ENCODE measurements at regions not wholly inside any gene's neighbourhood (a gene's known extent, or its start where the extent isn't known, plus 50 kb on each side); places are given as distances from the start of the nearest gene placed in this dataset.

DNA sequence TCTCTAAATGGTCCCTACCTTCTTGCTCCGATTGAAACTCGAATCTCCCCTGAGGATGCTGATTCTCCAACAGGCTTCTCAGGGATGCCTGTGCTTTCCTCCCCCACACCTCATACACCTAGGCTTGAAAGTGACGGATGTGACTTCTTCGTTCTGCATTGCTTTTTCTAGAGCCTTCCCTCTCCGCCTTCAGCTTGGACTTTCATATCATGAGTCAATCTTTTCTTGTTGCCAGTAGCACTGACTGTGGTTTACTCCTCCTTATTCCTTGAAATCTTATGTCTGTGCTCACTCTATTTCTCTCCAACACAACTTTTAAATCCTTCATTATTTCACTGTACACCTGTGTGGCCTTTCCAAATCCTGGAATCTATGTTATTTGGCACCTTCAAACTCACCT, 451.4 kb downstream of the TMX3 start:
- H3K27ac Mint-ChIP-seq (ENCODE audit: unreplicated experiment): no peak overlapping the region

DNA sequence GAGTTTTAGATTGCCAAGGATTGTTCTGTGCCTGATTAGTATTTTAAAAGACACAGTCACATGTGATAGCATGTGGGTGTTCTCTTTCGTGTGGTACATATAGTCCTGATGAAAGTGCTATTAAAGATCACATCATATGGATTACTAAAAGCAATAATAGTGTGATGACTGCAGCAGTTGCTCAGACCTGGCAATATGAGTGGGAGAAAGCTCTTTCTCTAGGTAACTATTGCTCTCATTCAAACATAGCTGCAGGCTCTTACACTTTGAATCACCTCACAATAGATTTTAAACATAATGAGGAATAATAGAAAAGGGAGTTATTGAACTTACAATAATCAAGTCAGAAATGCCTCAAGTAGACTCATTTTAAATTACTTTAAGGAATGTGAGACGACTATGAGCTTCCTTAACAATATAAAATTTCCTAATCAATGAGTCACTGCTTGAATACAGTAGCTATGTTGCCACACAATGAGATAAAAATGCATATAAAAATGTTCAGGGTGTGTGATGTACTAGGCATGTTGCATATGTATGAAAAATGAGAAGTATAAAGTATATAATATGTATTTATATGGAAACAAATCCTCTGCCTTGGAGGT, 452.1 kb downstream of the TMX3 start:
- Mint-ChIP-seq H3K4me1 (ENCODE audit: unreplicated experiment) (no peaks in the 10 kb centered on the region), H3K27me3 (ENCODE audit: unreplicated experiment) (no peaks in the 10 kb centered on the region), H3K4me3 (ENCODE audit: unreplicated experiment) (no peak overlapping the region), H3K36me3 (ENCODE audit: low read depth, unreplicated experiment) (no peaks in the 10 kb centered on the region), H3K9me3 (ENCODE audit: unreplicated experiment) (no peaks in the 10 kb centered on the region), H3K27ac (ENCODE audit: unreplicated experiment) (no peak overlapping the region)
- DNase-seq (ENCODE audit: low spot score): no peak
- TF ChIP-seq, protein P1, sequence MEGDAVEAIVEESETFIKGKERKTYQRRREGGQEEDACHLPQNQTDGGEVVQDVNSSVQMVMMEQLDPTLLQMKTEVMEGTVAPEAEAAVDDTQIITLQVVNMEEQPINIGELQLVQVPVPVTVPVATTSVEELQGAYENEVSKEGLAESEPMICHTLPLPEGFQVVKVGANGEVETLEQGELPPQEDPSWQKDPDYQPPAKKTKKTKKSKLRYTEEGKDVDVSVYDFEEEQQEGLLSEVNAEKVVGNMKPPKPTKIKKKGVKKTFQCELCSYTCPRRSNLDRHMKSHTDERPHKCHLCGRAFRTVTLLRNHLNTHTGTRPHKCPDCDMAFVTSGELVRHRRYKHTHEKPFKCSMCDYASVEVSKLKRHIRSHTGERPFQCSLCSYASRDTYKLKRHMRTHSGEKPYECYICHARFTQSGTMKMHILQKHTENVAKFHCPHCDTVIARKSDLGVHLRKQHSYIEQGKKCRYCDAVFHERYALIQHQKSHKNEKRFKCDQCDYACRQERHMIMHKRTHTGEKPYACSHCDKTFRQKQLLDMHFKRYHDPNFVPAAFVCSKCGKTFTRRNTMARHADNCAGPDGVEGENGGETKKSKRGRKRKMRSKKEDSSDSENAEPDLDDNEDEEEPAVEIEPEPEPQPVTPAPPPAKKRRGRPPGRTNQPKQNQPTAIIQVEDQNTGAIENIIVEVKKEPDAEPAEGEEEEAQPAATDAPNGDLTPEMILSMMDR (IDR thresholded peaks at IDR 0.05; ENCODE audit: unreplicated experiment): no peak

More for the DNA sequence above, 451.4 kb downstream of the TMX3 start:
- no peaks in the 10 kb centered on the region for H3K36me3 Mint-ChIP-seq (ENCODE audit: low read depth, unreplicated experiment)
- TF ChIP-seq, protein P1 (IDR thresholded peaks at IDR 0.05; ENCODE audit: unreplicated experiment): no peak
- H3K9me3 Mint-ChIP-seq (ENCODE audit: unreplicated experiment): no peaks in the 10 kb centered on the region
- no peak overlapping the region for H3K4me3 Mint-ChIP-seq (ENCODE audit: unreplicated experiment)
- H3K4me1 Mint-ChIP-seq (ENCODE audit: unreplicated experiment): no peaks in the 10 kb centered on the region
- DNase-seq (ENCODE audit: low spot score): no peak
- H3K27me3 Mint-ChIP-seq (ENCODE audit: unreplicated experiment): no peaks in the 10 kb centered on the region

DNA sequence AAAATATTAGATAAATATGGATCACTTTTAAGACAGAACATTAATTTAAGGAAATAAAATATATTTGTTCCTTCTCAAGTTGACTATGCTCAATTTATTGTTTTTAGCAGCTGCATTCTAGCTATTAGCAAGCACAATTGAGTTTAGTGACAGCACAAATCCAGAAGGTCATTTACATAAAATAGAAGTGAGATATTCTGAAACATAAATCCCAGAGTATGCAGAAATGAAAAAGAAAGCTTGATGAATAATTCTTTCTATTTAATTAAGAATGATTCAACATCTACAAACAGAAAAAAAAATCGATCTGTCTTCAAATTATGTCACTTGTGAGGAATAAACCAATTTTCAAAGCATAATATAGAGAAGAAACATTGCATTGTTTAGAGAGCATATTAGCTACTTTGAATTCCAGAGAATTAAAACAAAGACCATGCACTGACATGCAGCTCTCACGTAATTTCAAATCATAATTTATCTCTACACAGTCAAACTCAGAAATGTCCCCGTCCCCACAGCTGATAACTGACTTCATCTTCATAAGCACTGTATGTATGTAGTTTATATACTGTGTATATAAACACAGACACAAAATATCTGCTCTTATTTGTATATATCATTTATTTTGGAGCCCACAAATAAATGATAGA, 458.4 kb downstream of the TMX3 start:
- Mint-ChIP-seq H3K27ac (ENCODE audit: unreplicated experiment) (no peak overlapping the region), H3K36me3 (ENCODE audit: low read depth, unreplicated experiment) (no peaks in the 10 kb centered on the region), H3K4me1 (ENCODE audit: unreplicated experiment) (no peaks in the 10 kb centered on the region), H3K9me3 (ENCODE audit: unreplicated experiment) (no peaks in the 10 kb centered on the region), H3K4me3 (ENCODE audit: unreplicated experiment) (no peak overlapping the region), H3K27me3 (ENCODE audit: unreplicated experiment) (no peaks in the 10 kb centered on the region)
- DNase-seq (ENCODE audit: low spot score): no peak
- TF ChIP-seq, protein P1 (IDR thresholded peaks at IDR 0.05; ENCODE audit: unreplicated experiment): no peak

DNA sequence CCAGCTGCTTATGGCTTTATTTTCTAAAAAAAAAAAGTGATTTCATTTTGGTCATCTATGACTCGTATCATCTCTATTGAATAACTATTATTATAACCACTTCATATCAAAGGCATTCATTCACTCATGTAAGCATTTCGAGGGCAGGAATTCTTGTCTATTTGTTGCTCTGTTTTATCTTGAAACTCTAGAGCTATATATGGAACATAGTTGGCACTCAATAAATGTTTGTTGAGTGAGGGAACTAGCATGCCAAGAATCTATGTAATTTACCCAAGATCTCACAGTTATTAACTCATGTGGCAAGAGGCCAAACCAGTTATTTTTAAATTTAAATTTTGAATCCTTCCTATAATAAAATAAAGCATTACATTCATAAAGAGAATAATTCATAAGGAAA, 470.1 kb downstream of the TMX3 start:
- Mint-ChIP-seq H3K27me3 (ENCODE audit: unreplicated experiment) (no peaks in the 10 kb centered on the region), H3K4me3 (ENCODE audit: unreplicated experiment) (no peak overlapping the region), H3K4me1 (ENCODE audit: unreplicated experiment) (no peaks in the 10 kb centered on the region), H3K27ac (ENCODE audit: unreplicated experiment) (no peak overlapping the region), H3K36me3 (ENCODE audit: low read depth, unreplicated experiment) (no peaks in the 10 kb centered on the region), H3K9me3 (ENCODE audit: unreplicated experiment) (no peaks in the 10 kb centered on the region)
- TF ChIP-seq, protein P1 (IDR thresholded peaks at IDR 0.05; ENCODE audit: unreplicated experiment): no peak
- DNase-seq (ENCODE audit: low spot score): no peak

DNA sequence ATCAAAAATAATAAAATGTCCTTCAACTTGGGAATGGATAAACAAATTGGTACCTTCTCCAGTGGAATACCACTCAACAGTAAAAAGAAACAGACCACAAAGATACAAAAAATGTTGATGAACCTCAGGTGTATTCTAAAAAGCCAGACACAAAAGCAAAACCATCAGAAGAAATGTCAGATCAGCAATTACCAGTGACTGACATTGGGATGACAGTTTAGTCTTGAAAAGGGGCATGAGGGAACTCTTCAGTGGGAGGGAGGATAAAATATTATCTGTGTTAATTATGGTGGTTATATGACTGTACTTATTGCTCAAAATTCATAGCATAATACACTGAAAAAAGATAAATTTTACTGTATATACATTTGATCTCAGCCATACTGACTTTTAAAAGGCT, 473.0 kb downstream of the TMX3 start:
- no peak overlapping the region for H3K4me3 Mint-ChIP-seq (ENCODE audit: unreplicated experiment)
- H3K9me3 Mint-ChIP-seq (ENCODE audit: unreplicated experiment): no peaks in the 10 kb centered on the region
- TF ChIP-seq, protein P1 (IDR thresholded peaks at IDR 0.05; ENCODE audit: unreplicated experiment): no peak
- no peaks in the 10 kb centered on the region for H3K4me1 Mint-ChIP-seq (ENCODE audit: unreplicated experiment)
- H3K27ac Mint-ChIP-seq (ENCODE audit: unreplicated experiment): no peak overlapping the region
- DNase-seq (ENCODE audit: low spot score): no peak
- H3K27me3 Mint-ChIP-seq (ENCODE audit: unreplicated experiment): no peaks in the 10 kb centered on the region
- H3K36me3 Mint-ChIP-seq (ENCODE audit: low read depth, unreplicated experiment): no peaks in the 10 kb centered on the region
